Liver (tissue), 7 donors: ENCODE measurements at regions not wholly inside any gene's neighbourhood (a gene's known extent, or its start where the extent isn't known, plus 50 kb on each side); places are given as distances from the start of the nearest gene placed in this dataset.

Experiments used
- DNase-seq: peaks from one replicate; pipeline ENCODE4 v3.0.0-alpha.2; 2017; ENCODE audit warnings: low spot score
- H3K27ac ChIP-seq, 2 donors: one replicate each; pipeline ENCODE4 v1.7.0; 2013; ENCODE audit warnings: inconsistent platforms in 2 of 2, low read length in 2 of 2, control low read depth in 1 of 2, low read depth in 1 of 2, mild to moderate bottlenecking in 1 of 2
- H3K27me3 ChIP-seq, 4 donors: one replicate each; pipeline versions ENCODE4 v1.6.1 to v1.7.0; 2013; ENCODE audit warnings: low read length in 3 of 4, inconsistent platforms in 1 of 4, mild to moderate bottlenecking in 1 of 4, moderate library complexity in 1 of 4; ENCODE audit not compliant: control insufficient read depth in 4 of 4, insufficient read depth in 4 of 4
- H3K36me3 ChIP-seq, 4 donors: one replicate each; pipeline versions ENCODE4 v1.6.1 to v1.7.0; 2013; ENCODE audit warnings: low read length in 3 of 4, mild to moderate bottlenecking in 3 of 4, low read depth in 1 of 4, moderate library complexity in 1 of 4; ENCODE audit not compliant: control insufficient read depth in 4 of 4, insufficient read depth in 3 of 4
- H3K4me1 ChIP-seq, 4 donors: one replicate each; pipeline versions ENCODE4 v1.6.1 to v1.7.0; 2013; ENCODE audit warnings: low read length in 3 of 4, mild to moderate bottlenecking in 3 of 4, moderate library complexity in 1 of 4; ENCODE audit not compliant: control insufficient read depth in 4 of 4, insufficient read depth in 4 of 4
- H3K4me3 ChIP-seq, 3 donors: one replicate each; pipeline versions ENCODE4 v1.6.1 to v1.7.0; 2013; ENCODE audit warnings: low read length in 3 of 3, control low read depth in 1 of 3, low read depth in 1 of 3, mild to moderate bottlenecking in 1 of 3
- H3K9ac ChIP-seq, 2 donors: one replicate each; pipeline ENCODE4 v1.7.0; 2013; ENCODE audit warnings: low read length in 2 of 2, mild to moderate bottlenecking in 2 of 2, moderate library complexity in 2 of 2, control low read depth in 1 of 2, low read depth in 1 of 2
- H3K9me3 ChIP-seq, 4 donors: one replicate each; pipeline versions ENCODE4 v1.6.1 to v1.7.0; 2013; ENCODE audit warnings: low read length in 3 of 4; ENCODE audit not compliant: control insufficient read depth in 4 of 4
- EGR1 ChIP-seq, 2 donors: IDR thresholded peaks; 2 replicates each; pipeline ENCODE4 v1.6.1; 2016 to 2018; ENCODE audit warnings: antibody characterized with exemption in 2 of 2, low read depth in 2 of 2
- FOXA1 ChIP-seq: IDR thresholded peaks from 2 replicates; pipeline ENCODE4 v1.6.1; 2016; ENCODE audit warnings: antibody characterized with exemption
- FOXA2 ChIP-seq: IDR thresholded peaks from 2 replicates; pipeline ENCODE4 v1.6.1; 2016; ENCODE audit warnings: antibody characterized with exemption
- GABPA ChIP-seq, 2 donors: IDR thresholded peaks in 1 of 2; conservative IDR thresholded peaks in 1 of 2; 2 replicates each; pipeline ENCODE4 v1.6.1; 2016; ENCODE audit warnings: antibody characterized with exemption in 2 of 2, mild to moderate bottlenecking in 1 of 2, moderate library complexity in 1 of 2
- HNF4A ChIP-seq, 2 donors: conservative IDR thresholded peaks; 2 replicates each; pipeline ENCODE4 v1.6.1; 2016; ENCODE audit warnings: antibody characterized with exemption in 2 of 2, mild to moderate bottlenecking in 2 of 2
- HNF4G ChIP-seq: IDR thresholded peaks from 2 replicates; pipeline ENCODE4 v1.6.1; 2016; ENCODE audit warnings: antibody characterized with exemption
- JUND ChIP-seq, 2 donors: IDR thresholded peaks; 2 replicates each; pipeline ENCODE4 v1.6.1; 2016; ENCODE audit warnings: antibody characterized with exemption in 2 of 2
- RAD21 ChIP-seq, 2 donors: IDR thresholded peaks; 2 replicates each; pipeline ENCODE4 v1.6.1; 2016; ENCODE audit warnings: antibody characterized with exemption in 2 of 2, mild to moderate bottlenecking in 2 of 2
- REST ChIP-seq: IDR thresholded peaks from 2 replicates; pipeline ENCODE4 v1.6.1; 2016; ENCODE audit warnings: antibody characterized with exemption, mild to moderate bottlenecking
- SP1 ChIP-seq: IDR thresholded peaks from 2 replicates; pipeline ENCODE4 v1.6.1; 2018; ENCODE audit warnings: antibody characterized with exemption, mild to moderate bottlenecking
- TAF1 ChIP-seq: conservative IDR thresholded peaks from 2 replicates; pipeline ENCODE4 v1.6.1; 2016; ENCODE audit warnings: antibody characterized with exemption, mild to moderate bottlenecking
- YY1 ChIP-seq: IDR thresholded peaks from 2 replicates; pipeline ENCODE4 v1.6.1; 2016; ENCODE audit warnings: antibody characterized with exemption, mild to moderate bottlenecking
- ZBTB33 ChIP-seq: IDR thresholded peaks from 2 replicates; pipeline ENCODE4 v1.6.1; 2016; ENCODE audit warnings: antibody characterized with exemption
- WGBS: extraction: QIAGEN DNeasy Blood & Tissue Kit; methylation state at CpG from one replicate; pipeline ENCODE4 v1.1.7; 2013; 5-methylcytosine and 5-hydroxymethylcytosine counted together
- TF ChIP-seq, protein P1 (sequence below): IDR thresholded peaks from 2 replicates; pipeline ENCODE4 v1.6.1; 2016; ENCODE audit warnings: antibody characterized with exemption
- TF ChIP-seq, protein P2 (sequence below): IDR thresholded peaks from 2 replicates; pipeline ENCODE4 v1.6.1; 2016; ENCODE audit warnings: antibody characterized with exemption
- donor health status: healthy.
- donor health status: healthy.
- donor health status: healthy.
- donor health status: healthy.

GRCh38 chr5:158049459-158049858, 190.5 kb upstream of the CLINT1 start:
- Histone ChIP-seq H3K4me1 (no peaks in the 10 kb centered on the region), H3K4me3 (no peak overlapping the region), H3K27me3 (no peaks in the 10 kb centered on the region), H3K27ac (no peak overlapping the region), H3K9me3 (no peaks in the 10 kb centered on the region), H3K36me3 (no peaks in the 10 kb centered on the region), H3K9ac (no peak overlapping the region)
- 51% methylated on average over 1 of the region's 1 CpG for WGBS
- DNase-seq, result no peak
- TF ChIP-seq REST, result no peak
- TF ChIP-seq HNF4G, result no peak
- TF ChIP-seq YY1, result no peak
- TF ChIP-seq EGR1 (IDR thresholded peaks at IDR 0.05; ENCODE audit: low read depth in 2 of 2), result no peak
- TF ChIP-seq, protein P1, sequence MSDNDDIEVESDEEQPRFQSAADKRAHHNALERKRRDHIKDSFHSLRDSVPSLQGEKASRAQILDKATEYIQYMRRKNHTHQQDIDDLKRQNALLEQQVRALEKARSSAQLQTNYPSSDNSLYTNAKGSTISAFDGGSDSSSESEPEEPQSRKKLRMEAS, result no peak
- TF ChIP-seq SP1, result no peak
- no peak for TF ChIP-seq ZBTB33
- no peak for TF ChIP-seq JUND (IDR thresholded peaks at IDR 0.05)

DNA sequence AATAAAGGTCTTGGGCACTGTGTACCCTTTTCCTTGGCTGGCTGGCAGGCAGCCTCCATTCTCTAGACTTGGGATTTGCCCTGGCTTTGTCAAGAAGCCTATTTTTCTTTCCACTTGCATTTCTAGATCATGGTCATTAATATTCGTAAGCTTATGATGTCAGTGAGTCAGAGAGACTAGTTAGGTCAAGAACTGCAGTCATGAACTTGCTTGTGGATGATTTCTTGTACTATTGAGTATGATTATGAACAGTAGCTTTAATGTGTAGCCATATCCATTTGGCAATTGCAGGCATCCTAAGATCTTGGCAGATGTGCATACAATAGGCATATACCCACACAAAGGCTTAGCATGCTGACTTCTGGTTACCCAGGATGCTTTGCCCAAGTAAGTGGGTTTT, 186.8 kb upstream of the CLINT1 start:
- Histone ChIP-seq H3K27ac (no peak overlapping the region), H3K4me1 (no peaks in the 10 kb centered on the region), H3K9me3 (no peaks in the 10 kb centered on the region), H3K36me3 (no peaks in the 10 kb centered on the region), H3K27me3 (no peaks in the 10 kb centered on the region), H3K4me3 (no peak overlapping the region), H3K9ac (no peak overlapping the region)
- DNase-seq, result no peak
- WGBS, result 97% methylated on average over 1 of the region's 1 CpG
- TF ChIP-seq REST (no peak), EGR1 (IDR thresholded peaks at IDR 0.05; ENCODE audit: low read depth in 2 of 2) (no peak), SP1 (no peak), FOXA1 (no peak), GABPA (IDR thresholded peaks at IDR 0.05 in 1 of 2, conservative IDR thresholded peaks at IDR 0.05 in 1 of 2) (no peak), HNF4A (conservative IDR thresholded peaks at IDR 0.05) (no peak), FOXA2 (no peak), TAF1 (no peak), RAD21 (IDR thresholded peaks at IDR 0.05) (no peak)
- TF ChIP-seq, protein P2, sequence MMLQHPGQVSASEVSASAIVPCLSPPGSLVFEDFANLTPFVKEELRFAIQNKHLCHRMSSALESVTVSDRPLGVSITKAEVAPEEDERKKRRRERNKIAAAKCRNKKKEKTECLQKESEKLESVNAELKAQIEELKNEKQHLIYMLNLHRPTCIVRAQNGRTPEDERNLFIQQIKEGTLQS, result no peak
